Pancreas (tissue), 10 donors: ENCODE measurements at regions not wholly inside any gene's neighbourhood (a gene's known extent, or its start where the extent isn't known, plus 50 kb on each side); places are given as distances from the start of the nearest gene placed in this dataset.

Experiments
- ATAC-seq, 4 donors: fragments of 200-7000 bp; cut with Tn5 transposase; one replicate each; pipeline versions ENCODE4 v1.8.0 to v1.9.1; 2020; ENCODE audit warnings: mild to moderate bottlenecking in 4 of 4, moderate library complexity in 4 of 4
- DNase-seq, 6 donors: peaks; one replicate each; pipeline ENCODE4 v3.0.0-alpha.2; 2020
- FAIRE-seq: peaks from 2 replicates; lab custom pipeline; 2012; peaks lifted over from hg19 to GRCh38; lab: Jason Lieb, UNC
- H3K27ac ChIP-seq, 4 donors: fragments of 200-600 bp; sonication (generic); 1 replicate in 3 of 4; 2 replicates in 1 of 4; pipeline versions ENCODE4 v1.5.0 to v1.8.0; 2020
- H3K27me3 ChIP-seq, 4 donors: fragments of 200-600 bp; one replicate each; pipeline ENCODE4 v1.8.0; 2021
- H3K36me3 ChIP-seq, 3 donors: fragments of 200-600 bp; sonication (generic) in 1 of 3; one replicate each; pipeline versions ENCODE4 v1.5.0 to v1.8.0; 2020 to 2021
- H3K4me1 ChIP-seq, 3 donors: fragments of 200-600 bp; one replicate each; pipeline ENCODE4 v1.8.0; 2021
- H3K4me3 ChIP-seq, 4 donors: fragments of 200-600 bp; sonication (generic) in 2 of 4; one replicate each; pipeline versions ENCODE4 v1.5.0 to v1.8.0; 2020 to 2021
- H3K9me3 ChIP-seq, 4 donors: fragments of 200-600 bp; one replicate each; pipeline ENCODE4 v1.8.0; 2021
- CTCF ChIP-seq, 4 donors: fragments of 200-600 bp; sonication (generic) in 3 of 4; IDR thresholded peaks; one replicate each; pipeline versions ENCODE4 v1.5.0 to v1.8.0; 2021; ENCODE audit warnings: antibody characterized with exemption in 4 of 4
- WGBS, 2 donors: extraction: QIAGEN DNeasy Blood & Tissue Kit; methylation state at CpG; one replicate each; pipeline ENCODE4 v1.1.7; 2013; 5-methylcytosine and 5-hydroxymethylcytosine counted together
- intact Hi-C, 3 donors: fragments of 100-400 bp; cut with DNase I; formaldehyde crosslinking; loops; one replicate each; pipeline versions ENCODE4 v1.11.1 to v1.14.2; 2022
- donor health status: healthy with polysubstance abuse.
- donor health status: DM: no; HTN: no; CAD: no; lungs with moderate emphysema.
- donor health status: DM: no; HTN: no; CAD: no.
- donor health status: control.
- donor health status: control.
- donor health status: Bipolar disorder and iron deficiency.
- donor health status: DM: yes; HTN: yes; CAD: no.
- donor health status: DM: no; HTN: no; CAD: no.
- donor health status: DM: no; HTN: no; CAD: no.
- donor health status: DM: yes; HTN: yes; CAD: no.

- intact Hi-C loops = no loop called here
- no peak overlapping the region for H3K27ac ChIP-seq
- H3K27me3 ChIP-seq = no peaks in the 10 kb centered on the region
- FAIRE-seq (no peak), DNase-seq (no peak), ATAC-seq (no peak)
- H3K4me3 ChIP-seq = no peak overlapping the region
- no peak for TF ChIP-seq CTCF (IDR thresholded peaks at IDR 0.05)
- no peaks in the 10 kb centered on the region for H3K4me1 ChIP-seq
- no peaks in the 10 kb centered on the region for H3K9me3 ChIP-seq
- H3K36me3 ChIP-seq = no peaks in the 10 kb centered on the region
- 44 to 58% methylated on average over 2 of the region's 2 CpGs for WGBS, 2 donors
Observed at GRCh38 chr2:56707650-56708049, 523.9 kb downstream of the CCDC85A start.

- H3K27me3 ChIP-seq = no peaks in the 10 kb centered on the region
- WGBS, 2 donors = 57 to 68% methylated on average over 3 of the region's 3 CpGs
- H3K27ac ChIP-seq = no peak overlapping the region
- H3K4me1 ChIP-seq = no peaks in the 10 kb centered on the region
- FAIRE-seq = no peak
- H3K9me3 ChIP-seq = no peaks in the 10 kb centered on the region
- intact Hi-C loops = no loop called here
- no peak for TF ChIP-seq CTCF (IDR thresholded peaks at IDR 0.05)
- DNase-seq = no peak
- no peak overlapping the region for H3K4me3 ChIP-seq
- ATAC-seq = no peak
- no peaks in the 10 kb centered on the region for H3K36me3 ChIP-seq
Observed at GRCh38 chr2:56709181-56709580, 525.4 kb downstream of the CCDC85A start.

GRCh38 chr2:56713161-56713676 lies 529.4 kb downstream of the CCDC85A start:
- no peak for DNase-seq
- 67 to 78% methylated on average over 5 of the region's 5 CpGs for WGBS, 2 donors
- H3K4me1 ChIP-seq = no peaks in the 10 kb centered on the region
- no peaks in the 10 kb centered on the region for H3K27me3 ChIP-seq
- no peaks in the 10 kb centered on the region for H3K9me3 ChIP-seq
- intact Hi-C loops = no loop called here
- TF ChIP-seq CTCF (IDR thresholded peaks at IDR 0.05) = no peak
- no peak overlapping the region for H3K4me3 ChIP-seq
- FAIRE-seq = no peak
- no peaks in the 10 kb centered on the region for H3K36me3 ChIP-seq
- H3K27ac ChIP-seq = no peak overlapping the region
- ATAC-seq = no peak

GRCh38 chr2:56713978-56714377 lies 530.2 kb downstream of the CCDC85A start:
- no peaks in the 10 kb centered on the region for H3K4me1 ChIP-seq
- no peak overlapping the region for H3K27ac ChIP-seq
- H3K9me3 ChIP-seq = no peaks in the 10 kb centered on the region
- DNase-seq = no peak
- no peaks in the 10 kb centered on the region for H3K27me3 ChIP-seq
- no peak for FAIRE-seq
- intact Hi-C loops = no loop called here
- TF ChIP-seq CTCF (IDR thresholded peaks at IDR 0.05) = no peak
- WGBS, 2 donors = 52 to 85% methylated on average over 1 of the region's 1 CpG
- H3K4me3 ChIP-seq = no peak overlapping the region
- no peaks in the 10 kb centered on the region for H3K36me3 ChIP-seq
- no peak for ATAC-seq

GRCh38 chr2:56714400-56714799 lies 530.6 kb downstream of the CCDC85A start:
- FAIRE-seq = no peak
- no peaks in the 10 kb centered on the region for H3K9me3 ChIP-seq
- no peaks in the 10 kb centered on the region for H3K4me1 ChIP-seq
- no peak overlapping the region for H3K27ac ChIP-seq
- DNase-seq = no peak
- no peak for TF ChIP-seq CTCF (IDR thresholded peaks at IDR 0.05)
- H3K27me3 ChIP-seq = no peaks in the 10 kb centered on the region
- 64 to 76% methylated on average over 7 of the region's 7 CpGs for WGBS, 2 donors
- H3K36me3 ChIP-seq = no peaks in the 10 kb centered on the region
- H3K4me3 ChIP-seq = no peak overlapping the region
- ATAC-seq = no peak
- intact Hi-C loops = no loop called here
